ENCODE measurements at regions not wholly inside any gene's neighbourhood (a gene's known extent, or its start where the extent isn't known, plus 50 kb on each side); places are given as distances from the start of the nearest gene placed in this dataset.

DNA sequence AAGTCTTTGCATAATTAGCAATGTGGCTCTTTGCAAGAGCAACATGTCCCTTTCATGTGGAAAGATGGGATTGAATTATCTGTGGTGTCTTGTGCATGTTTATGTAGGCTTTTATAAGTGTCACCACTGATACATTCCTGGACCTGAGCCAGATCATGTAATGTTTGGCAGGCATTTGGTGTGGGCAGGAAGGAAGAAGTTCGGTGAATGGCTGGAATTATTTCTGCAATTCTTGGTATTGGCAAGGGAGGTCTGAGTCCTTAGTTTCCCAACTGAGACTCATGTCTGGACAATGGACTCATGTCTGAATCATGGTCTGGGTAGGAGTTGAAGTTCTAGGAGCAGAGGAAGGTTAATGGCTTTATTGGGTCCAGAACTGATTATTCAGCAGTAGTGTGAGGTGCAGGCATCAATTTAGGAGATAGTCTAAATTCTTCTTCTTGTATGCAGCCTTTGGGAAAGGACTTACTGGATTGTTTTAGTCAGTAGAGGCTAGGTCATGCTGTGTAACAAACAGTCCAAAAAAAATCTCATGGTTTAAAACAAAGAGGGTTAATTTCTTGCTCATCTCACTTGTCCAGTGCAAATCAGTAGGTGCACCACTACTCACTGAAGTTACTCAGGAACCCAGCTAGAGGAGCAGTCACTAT, 186.5 kb upstream of the LHX5 start:
- DNase-seq (ENCODE audit: low spot score): no peak
- TF ChIP-seq, protein P1, sequence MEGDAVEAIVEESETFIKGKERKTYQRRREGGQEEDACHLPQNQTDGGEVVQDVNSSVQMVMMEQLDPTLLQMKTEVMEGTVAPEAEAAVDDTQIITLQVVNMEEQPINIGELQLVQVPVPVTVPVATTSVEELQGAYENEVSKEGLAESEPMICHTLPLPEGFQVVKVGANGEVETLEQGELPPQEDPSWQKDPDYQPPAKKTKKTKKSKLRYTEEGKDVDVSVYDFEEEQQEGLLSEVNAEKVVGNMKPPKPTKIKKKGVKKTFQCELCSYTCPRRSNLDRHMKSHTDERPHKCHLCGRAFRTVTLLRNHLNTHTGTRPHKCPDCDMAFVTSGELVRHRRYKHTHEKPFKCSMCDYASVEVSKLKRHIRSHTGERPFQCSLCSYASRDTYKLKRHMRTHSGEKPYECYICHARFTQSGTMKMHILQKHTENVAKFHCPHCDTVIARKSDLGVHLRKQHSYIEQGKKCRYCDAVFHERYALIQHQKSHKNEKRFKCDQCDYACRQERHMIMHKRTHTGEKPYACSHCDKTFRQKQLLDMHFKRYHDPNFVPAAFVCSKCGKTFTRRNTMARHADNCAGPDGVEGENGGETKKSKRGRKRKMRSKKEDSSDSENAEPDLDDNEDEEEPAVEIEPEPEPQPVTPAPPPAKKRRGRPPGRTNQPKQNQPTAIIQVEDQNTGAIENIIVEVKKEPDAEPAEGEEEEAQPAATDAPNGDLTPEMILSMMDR (IDR thresholded peaks at IDR 0.05; ENCODE audit: extremely low read depth, missing control alignments): no peak

DNA sequence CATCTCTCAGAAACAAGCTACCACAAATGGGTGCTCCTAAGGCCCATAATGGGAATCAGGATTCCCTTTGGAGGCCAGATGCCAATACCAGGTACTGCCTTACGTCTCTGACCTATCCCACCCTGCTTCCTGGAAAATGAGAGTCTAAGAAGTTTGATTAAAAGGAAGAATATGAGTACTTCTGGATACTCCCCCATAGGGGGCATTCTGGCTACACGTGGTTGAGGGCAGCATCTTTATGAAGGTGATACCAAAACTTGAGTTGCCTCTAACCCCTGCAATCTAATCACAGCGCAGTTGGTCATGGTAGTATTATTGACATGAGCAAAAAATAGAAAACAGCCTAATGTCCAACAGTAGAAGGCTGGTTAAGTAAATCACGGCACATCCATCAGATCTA, 184.2 kb upstream of the LHX5 start:
- no peak for DNase-seq (ENCODE audit: low spot score)
- TF ChIP-seq, protein P1 (IDR thresholded peaks at IDR 0.05; ENCODE audit: extremely low read depth, missing control alignments): no peak

DNA sequence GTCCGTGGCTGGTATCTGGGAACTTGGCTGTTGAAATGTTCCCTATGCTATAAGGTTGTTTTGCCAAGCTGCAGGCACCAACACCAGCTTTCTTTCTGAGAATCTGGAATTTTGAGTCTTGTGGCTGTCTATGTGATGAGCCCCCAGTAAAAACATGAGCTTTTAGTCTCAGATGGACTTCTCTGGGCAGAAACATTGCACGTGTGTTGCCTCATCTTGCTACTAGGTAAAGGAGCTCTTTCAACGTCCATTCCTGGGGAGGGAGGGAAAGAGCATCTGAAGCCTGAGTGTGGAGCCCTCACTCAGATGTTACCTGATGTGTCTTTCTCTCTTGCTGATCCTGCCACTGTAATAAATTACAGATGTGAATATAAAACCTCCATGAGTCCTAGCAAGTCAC, 183.8 kb upstream of the LHX5 start:
- TF ChIP-seq, protein P1 (IDR thresholded peaks at IDR 0.05; ENCODE audit: extremely low read depth, missing control alignments): no peak
- DNase-seq (ENCODE audit: low spot score): no peak

DNA sequence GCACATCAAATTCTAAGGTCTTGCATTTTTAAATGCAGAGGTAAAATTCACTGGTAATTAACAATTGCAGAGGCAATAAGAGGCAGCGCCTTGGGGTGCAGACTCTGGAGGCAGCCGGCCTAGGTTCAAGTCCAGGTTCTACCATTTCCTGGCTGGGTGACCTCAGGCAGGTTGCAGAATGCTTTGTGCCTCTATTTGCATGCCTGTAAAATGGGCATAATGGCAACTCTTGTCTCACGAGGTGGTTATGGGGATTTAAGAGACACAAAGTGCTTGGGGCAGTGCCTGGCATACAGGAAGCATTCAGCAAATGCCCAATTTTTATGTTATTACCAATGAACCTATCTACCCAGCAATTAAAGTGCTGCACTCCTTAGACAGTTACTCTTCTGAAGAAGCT, 180.0 kb upstream of the LHX5 start:
- TF ChIP-seq, protein P1 (IDR thresholded peaks at IDR 0.05; ENCODE audit: extremely low read depth, missing control alignments): no peak
- no peak for DNase-seq (ENCODE audit: low spot score)

DNA sequence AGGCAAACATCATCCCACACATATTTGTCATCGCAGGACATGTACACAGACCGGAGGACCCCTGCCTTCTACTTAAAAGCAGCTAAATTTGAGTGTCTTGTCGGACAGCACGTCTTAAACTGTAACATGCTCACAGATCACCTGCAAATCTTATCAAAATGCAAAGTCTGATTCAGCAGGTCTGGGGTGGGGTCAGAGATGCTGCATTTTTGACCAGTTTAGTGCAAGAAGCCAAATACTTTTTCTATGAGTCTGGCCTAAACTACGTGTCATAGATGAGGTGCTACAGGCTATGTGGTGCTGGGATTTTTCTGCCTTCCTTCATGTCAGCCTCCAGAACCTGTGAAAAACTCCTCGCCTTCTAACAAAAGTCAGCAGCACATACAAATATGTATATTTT, 178.8 kb upstream of the LHX5 start:
- TF ChIP-seq, protein P1 (IDR thresholded peaks at IDR 0.05; ENCODE audit: extremely low read depth, missing control alignments): no peak
- no peak for DNase-seq (ENCODE audit: low spot score)

DNA sequence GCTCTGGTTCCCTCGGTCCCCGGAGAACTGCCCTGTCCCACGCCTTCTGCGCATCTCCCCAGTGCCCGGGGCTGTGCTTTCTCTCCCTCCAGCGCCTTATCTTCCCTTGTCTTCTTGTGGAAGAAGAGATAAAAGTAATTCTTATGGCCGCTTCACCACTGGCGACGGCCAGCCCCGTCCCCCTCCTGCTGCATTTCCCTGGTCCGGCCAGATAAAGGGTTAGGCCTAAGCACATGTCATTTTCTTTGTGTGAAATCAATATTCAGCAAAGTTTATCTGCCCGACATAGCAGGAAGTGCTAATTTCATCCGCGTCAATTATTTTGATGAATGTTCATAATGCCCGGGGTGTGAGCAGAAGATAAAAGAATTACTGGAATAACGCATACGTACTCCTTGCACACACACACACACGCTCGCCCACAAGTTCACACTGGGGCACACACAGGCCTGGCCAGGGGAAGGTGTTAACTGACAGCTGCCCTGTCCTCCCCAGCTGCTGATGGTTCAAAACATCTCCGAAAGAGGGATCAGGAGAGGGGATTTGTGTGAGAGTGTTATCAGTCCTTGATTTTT, 177.7 kb upstream of the LHX5 start:
- DNase-seq (ENCODE audit: low spot score): no peak
- TF ChIP-seq, protein P1 (IDR thresholded peaks at IDR 0.05; ENCODE audit: extremely low read depth, missing control alignments): no peak

DNA sequence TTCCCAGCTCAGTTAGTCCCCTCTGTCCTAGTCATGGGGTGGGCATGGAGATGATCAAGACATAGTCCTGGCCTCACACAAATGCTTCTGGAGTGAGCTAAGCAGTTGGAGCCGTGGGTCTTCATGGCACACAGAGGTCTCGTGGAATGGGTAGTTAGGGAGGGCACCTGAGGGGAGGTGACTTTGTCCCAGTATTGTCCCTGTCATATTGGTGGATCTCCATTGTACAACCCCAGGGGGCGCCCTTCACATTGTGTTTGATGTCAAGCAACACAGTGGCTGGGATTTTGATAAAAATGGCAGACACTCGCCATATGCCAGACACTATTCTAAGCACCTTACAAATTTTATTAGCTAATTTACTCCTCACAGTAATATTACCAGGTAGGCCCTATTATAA, 175.4 kb upstream of the LHX5 start:
- no peak for DNase-seq (ENCODE audit: low spot score)
- TF ChIP-seq, protein P1 (IDR thresholded peaks at IDR 0.05; ENCODE audit: extremely low read depth, missing control alignments): no peak

Measured in GM20000 (cell line).